ENCODE measurements at regions not wholly inside any gene's neighbourhood (a gene's known extent, or its start where the extent isn't known, plus 50 kb on each side); places are given as distances from the start of the nearest gene placed in this dataset.

GRCh38 chr5:52043543-52043942 lies 660.3 kb downstream of the ISL1 start:
- no peak for TF ChIP-seq CTCF (IDR thresholded peaks at IDR 0.05)
- CTCF ChIA-PET = no interaction called here
- intact Hi-C loops (cut with micrococcal nuclease) = no loop called here

GRCh38 chr5:52051759-52052158 lies 668.5 kb downstream of the ISL1 start:
- intact Hi-C loops (cut with micrococcal nuclease) = no loop called here
- no peak for TF ChIP-seq CTCF (IDR thresholded peaks at IDR 0.05)
- Mint-ChIP-seq H3K27ac (no peak overlapping the region), H3K36me3 (ENCODE audit: low read depth) (no peaks in the 10 kb centered on the region), H3K4me1 (no peaks in the 10 kb centered on the region), H3K4me3 (no peak overlapping the region), H3K9me3 (no peaks in the 10 kb centered on the region), H3K27me3 (no peaks in the 10 kb centered on the region)
- ChIA-PET CTCF (no interaction called here), POLR2A (no interaction called here)
- ATAC-seq (ENCODE audit: low read depth) (no peak), DNase-seq (no peak)

More at GRCh38 chr5:52043543-52043942, 660.3 kb downstream of the ISL1 start:
- Mint-ChIP-seq H3K4me1 (no peaks in the 10 kb centered on the region), H3K27ac (no peak overlapping the region), H3K4me3 (no peak overlapping the region), H3K27me3 (no peaks in the 10 kb centered on the region), H3K36me3 (ENCODE audit: low read depth) (no peaks in the 10 kb centered on the region), H3K9me3 (no peaks in the 10 kb centered on the region)
- DNase-seq (no peak), ATAC-seq (ENCODE audit: low read depth) (no peak)
- POLR2A ChIA-PET = no interaction called here

GRCh38 chr5:52063186-52063585 lies 679.9 kb downstream of the ISL1 start:
- ATAC-seq (ENCODE audit: low read depth) (no peak), DNase-seq (no peak)
- no peaks in the 10 kb centered on the region for H3K36me3 Mint-ChIP-seq (ENCODE audit: low read depth)
- CTCF ChIA-PET = no interaction called here
- H3K9me3 Mint-ChIP-seq = peaks cover 11% of the 10 kb centered on the region
- POLR2A ChIA-PET = no interaction called here
- H3K4me1 Mint-ChIP-seq = no peaks in the 10 kb centered on the region
- no peak overlapping the region for H3K4me3 Mint-ChIP-seq
- H3K27ac Mint-ChIP-seq = no peak overlapping the region
- H3K27me3 Mint-ChIP-seq = no peaks in the 10 kb centered on the region
- intact Hi-C loops (cut with micrococcal nuclease) = no loop called here
- no peak for TF ChIP-seq CTCF (IDR thresholded peaks at IDR 0.05)

- Mint-ChIP-seq H3K4me1 (no peaks in the 10 kb centered on the region), H3K27me3 (no peaks in the 10 kb centered on the region), H3K27ac (no peak overlapping the region), H3K9me3 (peaks cover 8% of the 10 kb centered on the region), H3K36me3 (ENCODE audit: low read depth) (no peaks in the 10 kb centered on the region), H3K4me3 (no peak overlapping the region)
- ChIA-PET CTCF (no interaction called here), POLR2A (no interaction called here)
- ATAC-seq (ENCODE audit: low read depth) = no peak
- TF ChIP-seq CTCF (IDR thresholded peaks at IDR 0.05) = no peak
- no peak for DNase-seq
- intact Hi-C loops (cut with micrococcal nuclease) = no loop called here
These were observed 681.9 kb downstream of the ISL1 start for GRCh38 chr5:52065182-52065581.

- no peaks in the 10 kb centered on the region for H3K4me1 Mint-ChIP-seq
These were observed 686.7 kb downstream of the ISL1 start for GRCh38 chr5:52069997-52070396.

More at GRCh38 chr5:52069997-52070396, 686.7 kb downstream of the ISL1 start:
- H3K9me3 Mint-ChIP-seq = peaks cover 15% of the 10 kb centered on the region
- no peak for ATAC-seq (ENCODE audit: low read depth)
- DNase-seq = no peak
- H3K4me3 Mint-ChIP-seq = no peak overlapping the region
- ChIA-PET CTCF (no interaction called here), POLR2A (no interaction called here)
- H3K36me3 Mint-ChIP-seq (ENCODE audit: low read depth) = no peaks in the 10 kb centered on the region
- TF ChIP-seq CTCF (IDR thresholded peaks at IDR 0.05) = no peak
- intact Hi-C loops (cut with micrococcal nuclease) = no loop called here
- no peak overlapping the region for H3K27ac Mint-ChIP-seq
- H3K27me3 Mint-ChIP-seq = no peaks in the 10 kb centered on the region
